MM.1S (cell line): ENCODE measurements at regions not wholly inside any gene's neighbourhood (a gene's known extent, or its start where the extent isn't known, plus 50 kb on each side); places are given as distances from the start of the nearest gene placed in this dataset.

ENCODE experiments used
- CTCF ChIP-seq: fragments of 300-600 bp; sonication (generic); IDR thresholded peaks from 2 replicates; pipeline ENCODE4 v1.5.1; 2016; ENCODE audit warnings: antibody characterized with exemption, low read length, mixed read lengths
- EZH2 ChIP-seq: fragments of 300-600 bp; sonication (generic); optimal IDR thresholded peaks from 2 replicates; pipeline ENCODE3; 2017; ENCODE audit warnings: low read depth, mild to moderate bottlenecking, antibody characterized with exemption, low read length, mixed read lengths

- TF ChIP-seq CTCF = no peak
- TF ChIP-seq EZH2 = no peak
Observed at GRCh38 chr11:70780246-70780535, 381.9 kb downstream of the CTTN start.
